Left ventricle myocardium inferior (tissue), 1 donor: ENCODE measurements at regions not wholly inside any gene's neighbourhood (a gene's known extent, or its start where the extent isn't known, plus 50 kb on each side); places are given as distances from the start of the nearest gene placed in this dataset.

ENCODE experiments used
- DNase-seq: peaks from one replicate; pipeline ENCODE4 v3.0.0-alpha.2; 2020
- H3K27ac ChIP-seq: fragments of 200-600 bp; replicated peaks from 2 replicates; pipeline ENCODE4 v1.8.0; 2021
- H3K27me3 ChIP-seq: fragments of 200-600 bp; 2 replicates; pipeline ENCODE4 v1.8.0; 2021; ENCODE audit warnings: low read depth
- H3K36me3 ChIP-seq: fragments of 200-600 bp; 2 replicates; pipeline ENCODE4 v1.8.0; 2021
- H3K4me1 ChIP-seq: fragments of 200-600 bp; 2 replicates; pipeline ENCODE4 v1.8.0; 2021
- H3K4me3 ChIP-seq: fragments of 200-600 bp; 2 replicates; pipeline ENCODE4 v1.8.0; 2021; ENCODE audit warnings: mild to moderate bottlenecking, moderate library complexity
- H3K9me3 ChIP-seq: fragments of 200-600 bp; replicated peaks from 2 replicates; pipeline ENCODE4 v1.8.0; 2021
- intact Hi-C: fragments of 100-400 bp; cut with micrococcal nuclease; formaldehyde crosslinking; loops from one replicate; pipeline ENCODE4 v1.11.0; 2022
- TF ChIP-seq, protein P1 (sequence below): fragments of 200-600 bp; IDR thresholded peaks from 2 replicates; pipeline ENCODE4 v1.8.0; 2021; ENCODE audit warnings: antibody characterized with exemption, mild to moderate bottlenecking, borderline replicate concordance
- donor health status: DM: no; HTN: yes; CAD: no; lungs with severe emphysema.

DNA sequence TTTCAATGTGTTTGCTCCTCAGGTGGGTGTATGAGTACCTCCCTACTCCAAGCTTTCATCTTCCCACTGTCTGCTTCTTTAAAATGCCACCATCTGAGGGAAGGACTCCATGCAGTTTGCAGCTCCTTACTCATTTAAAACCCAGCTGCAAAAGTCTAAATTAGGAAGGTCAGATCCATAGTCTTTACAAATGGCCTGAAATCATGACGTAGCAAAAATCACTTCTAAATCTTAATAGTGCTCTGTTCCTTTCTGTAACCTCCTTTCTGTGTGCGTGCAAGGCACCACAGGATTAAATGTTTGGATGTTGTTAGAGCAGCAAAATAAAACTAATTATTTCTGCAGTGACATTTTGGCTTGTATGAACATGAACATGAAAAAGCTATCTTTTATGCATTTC, 366.9 kb upstream of the IGFBP3 start:
- Histone ChIP-seq H3K4me3 (no peak overlapping the region), H3K27ac (no peak overlapping the region), H3K36me3 (no peaks in the 10 kb centered on the region), H3K9me3 (no peaks in the 10 kb centered on the region), H3K27me3 (no peaks in the 10 kb centered on the region), H3K4me1 (peaks cover 24% of the 10 kb centered on the region)
- intact Hi-C loops: no loop called here
- DNase-seq: no peak
- TF ChIP-seq, protein P1, sequence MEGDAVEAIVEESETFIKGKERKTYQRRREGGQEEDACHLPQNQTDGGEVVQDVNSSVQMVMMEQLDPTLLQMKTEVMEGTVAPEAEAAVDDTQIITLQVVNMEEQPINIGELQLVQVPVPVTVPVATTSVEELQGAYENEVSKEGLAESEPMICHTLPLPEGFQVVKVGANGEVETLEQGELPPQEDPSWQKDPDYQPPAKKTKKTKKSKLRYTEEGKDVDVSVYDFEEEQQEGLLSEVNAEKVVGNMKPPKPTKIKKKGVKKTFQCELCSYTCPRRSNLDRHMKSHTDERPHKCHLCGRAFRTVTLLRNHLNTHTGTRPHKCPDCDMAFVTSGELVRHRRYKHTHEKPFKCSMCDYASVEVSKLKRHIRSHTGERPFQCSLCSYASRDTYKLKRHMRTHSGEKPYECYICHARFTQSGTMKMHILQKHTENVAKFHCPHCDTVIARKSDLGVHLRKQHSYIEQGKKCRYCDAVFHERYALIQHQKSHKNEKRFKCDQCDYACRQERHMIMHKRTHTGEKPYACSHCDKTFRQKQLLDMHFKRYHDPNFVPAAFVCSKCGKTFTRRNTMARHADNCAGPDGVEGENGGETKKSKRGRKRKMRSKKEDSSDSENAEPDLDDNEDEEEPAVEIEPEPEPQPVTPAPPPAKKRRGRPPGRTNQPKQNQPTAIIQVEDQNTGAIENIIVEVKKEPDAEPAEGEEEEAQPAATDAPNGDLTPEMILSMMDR: no peak

DNA sequence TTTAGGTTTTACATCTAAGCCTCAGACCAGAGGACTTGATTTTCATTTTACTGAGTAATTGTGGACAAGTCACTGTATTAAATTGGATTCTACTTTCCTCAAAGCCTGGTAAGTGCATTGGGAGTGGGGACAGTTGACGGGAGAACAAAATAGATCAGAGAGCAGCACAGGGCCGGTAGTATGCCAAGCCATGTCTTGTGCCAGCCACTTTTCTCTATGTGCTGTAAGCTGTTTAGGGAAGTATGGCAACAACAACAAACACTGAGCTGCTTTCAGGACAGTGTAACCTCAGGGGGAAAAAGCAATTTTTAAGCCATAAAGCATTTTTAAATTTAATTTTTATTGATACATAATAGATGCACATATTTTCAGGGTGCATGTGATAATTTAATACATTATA, 365.9 kb upstream of the IGFBP3 start:
- no peak for DNase-seq
- Histone ChIP-seq H3K4me3 (no peak overlapping the region), H3K27ac (no peak overlapping the region), H3K36me3 (no peaks in the 10 kb centered on the region), H3K9me3 (no peaks in the 10 kb centered on the region), H3K4me1 (peaks cover 19% of the 10 kb centered on the region), H3K27me3 (no peaks in the 10 kb centered on the region)
- TF ChIP-seq, protein P1: no peak
- intact Hi-C loops: no loop called here

DNA sequence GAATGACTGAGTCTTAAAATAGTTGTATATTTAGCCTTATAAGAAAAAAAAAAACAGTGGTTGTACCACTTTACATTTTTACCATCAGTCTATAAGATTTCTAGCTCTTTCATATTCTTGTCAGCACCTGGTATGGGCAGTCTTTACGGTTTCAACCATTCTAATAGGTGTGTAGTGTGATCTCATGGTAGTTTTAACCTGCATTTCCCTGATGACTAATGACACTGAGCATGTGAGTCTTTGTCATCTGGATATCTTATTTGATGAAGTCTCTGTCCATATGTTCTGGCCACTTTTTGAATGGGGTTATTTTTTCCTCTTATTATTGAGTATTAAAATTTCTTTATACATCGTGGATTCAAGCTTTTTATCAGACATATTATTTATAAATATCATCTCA, 365.3 kb upstream of the IGFBP3 start:
- TF ChIP-seq, protein P1: no peak
- Histone ChIP-seq H3K27ac (no peak overlapping the region), H3K9me3 (no peaks in the 10 kb centered on the region), H3K36me3 (no peaks in the 10 kb centered on the region), H3K4me3 (no peak overlapping the region), H3K27me3 (no peaks in the 10 kb centered on the region), H3K4me1 (peaks cover 13% of the 10 kb centered on the region)
- intact Hi-C loops: no loop called here
- no peak for DNase-seq

DNA sequence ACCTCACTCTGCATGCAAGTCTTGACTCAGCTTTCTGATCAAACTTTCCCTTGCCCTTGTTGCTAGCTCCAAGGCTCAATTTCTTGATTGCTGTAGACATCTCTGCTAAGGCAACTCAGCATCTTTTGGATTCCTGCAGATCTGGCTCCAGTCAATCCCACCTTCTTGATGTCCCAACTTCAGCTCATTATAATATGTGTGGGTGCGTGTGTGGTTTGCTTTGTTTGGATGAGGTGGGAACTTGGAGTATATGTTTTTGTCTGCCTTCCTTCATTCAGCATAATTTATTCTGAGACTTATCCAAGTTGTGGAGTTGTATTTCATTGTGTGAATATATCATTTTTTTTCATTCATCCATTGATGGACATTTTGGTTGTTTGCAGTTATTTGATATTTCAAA, 364.8 kb upstream of the IGFBP3 start:
- H3K4me3 ChIP-seq: no peak overlapping the region
- DNase-seq: no peak
- H3K4me1 ChIP-seq: peaks cover 8% of the 10 kb centered on the region
- no peaks in the 10 kb centered on the region for H3K27me3 ChIP-seq
- no peak overlapping the region for H3K27ac ChIP-seq
- TF ChIP-seq, protein P1: no peak
- H3K9me3 ChIP-seq: no peaks in the 10 kb centered on the region
- intact Hi-C loops: no loop called here
- H3K36me3 ChIP-seq: no peaks in the 10 kb centered on the region

DNA sequence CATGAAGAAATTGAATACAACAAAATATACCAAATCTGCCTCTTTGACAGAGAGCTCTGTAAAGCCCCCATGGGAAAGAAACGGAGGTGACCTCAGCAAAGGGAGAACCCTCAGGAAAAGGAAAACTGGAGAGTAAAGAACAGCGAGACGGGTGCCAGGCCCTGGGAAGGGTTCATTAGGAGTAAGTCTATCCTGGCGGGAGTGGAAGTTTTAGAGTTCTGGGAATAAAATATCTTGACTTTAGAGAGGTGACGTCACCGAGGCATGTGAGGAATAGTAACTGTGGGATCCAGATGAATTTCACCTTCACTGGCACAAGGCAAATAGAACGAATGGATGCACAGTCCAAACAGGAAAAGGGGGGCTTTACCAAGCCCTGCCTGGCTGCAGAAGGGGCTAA, 362.8 kb upstream of the IGFBP3 start:
- Histone ChIP-seq H3K27ac (peak overlapping the region; percentile 44), H3K36me3 (no peaks in the 10 kb centered on the region), H3K4me3 (no peak overlapping the region), H3K9me3 (no peaks in the 10 kb centered on the region), H3K27me3 (no peaks in the 10 kb centered on the region), H3K4me1 (peaks cover 7% of the 10 kb centered on the region)
- DNase-seq: peak; percentile 31
- intact Hi-C loops: no loop called here
- TF ChIP-seq, protein P1: no peak

DNA sequence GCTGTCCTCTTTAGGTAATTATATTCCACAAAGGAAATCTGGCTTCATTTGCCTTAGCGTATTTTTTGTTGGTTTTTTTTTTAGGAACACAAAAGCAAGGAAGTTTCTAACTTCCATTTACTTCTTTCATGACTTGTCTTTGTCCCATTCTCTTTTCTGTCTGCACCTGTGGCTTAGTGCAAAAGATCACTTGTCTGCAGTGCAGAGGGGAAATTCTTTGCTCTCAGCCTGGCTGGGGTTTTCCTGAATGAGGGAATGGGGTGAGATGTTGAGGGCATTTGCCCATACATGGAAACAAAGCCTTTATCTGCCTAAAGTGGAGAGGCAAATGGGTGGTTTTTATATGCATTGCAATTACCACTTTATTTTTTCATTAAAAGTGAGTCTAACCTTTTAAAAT, 361.1 kb upstream of the IGFBP3 start:
- TF ChIP-seq, protein P1: no peak

More for the DNA sequence above, 361.1 kb upstream of the IGFBP3 start:
- Histone ChIP-seq H3K4me3 (no peak overlapping the region), H3K9me3 (peaks cover 7% of the 10 kb centered on the region), H3K27me3 (no peaks in the 10 kb centered on the region), H3K4me1 (peaks cover 7% of the 10 kb centered on the region), H3K36me3 (no peaks in the 10 kb centered on the region), H3K27ac (no peak overlapping the region)
- intact Hi-C loops: no loop called here
- no peak for DNase-seq
